HCT116 (cell line): ENCODE measurements at regions not wholly inside any gene's neighbourhood (a gene's known extent, or its start where the extent isn't known, plus 50 kb on each side); places are given as distances from the start of the nearest gene placed in this dataset.

Experiments used
- ATAC-seq: fragments of 200-7000 bp; cut with Tn5 transposase; 2 replicates; pipeline ENCODE4 v1.9.1; 2020; ENCODE audit warnings: mild to moderate bottlenecking, moderate library complexity
- BruUV-seq: library from RNA; stranded (reverse); fragments of 400-500 nt; replicated peaks from 2 replicates; lab custom pipeline; 2021; lab: Mats Ljungman, UMichigan
- CTCF ChIA-PET: fragments of 300-600 bp; sonication (Branson Sonifier 250); formaldehyde crosslinking; loops from one replicate; lab custom pipeline; 2021; ENCODE audit warnings: antibody characterized with exemption; lab: Charles Lee
- POLR2A ChIA-PET: fragments of 300-600, 350-600 bp; sonication (Branson Sonifier 250); formaldehyde crosslinking; loops from one replicate; lab custom pipeline; 2021; ENCODE audit warnings: antibody characterized with exemption; lab: Charles Lee
- RAD21 ChIA-PET, 2 experiments: fragments of 300-600 bp; sonication (Branson Sonifier 250); formaldehyde crosslinking; loops; one replicate each; lab custom pipeline; 2023; ENCODE audit warnings: low total read pairs in 2 of 2; ENCODE audit not compliant: uncharacterized antibody in 2 of 2, unreplicated experiment in 2 of 2, low non-redundant PET in 1 of 2; lab: Charles Lee
- DNase-seq: peaks from one replicate; pipeline ENCODE4 v3.0.0-alpha.2; 2010; ENCODE audit warnings: low read depth, low spot score
- H2AFZ ChIP-seq: fragments of 200-600 bp; shearing (Covaris generic), sonication (generic); 2 replicates; pipeline ENCODE4 v1.6.1; 2017; ENCODE audit warnings: low read depth, mixed run types, mixed read lengths, antibody characterized with exemption, low read length; ENCODE audit not compliant: poor library complexity, severe bottlenecking
- H3K27ac ChIP-seq: 2 replicates; pipeline ENCODE4 v1.5.1; 2012; ENCODE audit warnings: low read depth, low read length
- H3K27me3 ChIP-seq: fragments of 200-600 bp; sonication (generic); 2 replicates; pipeline ENCODE4 v1.6.1; 2016; ENCODE audit warnings: mixed run types, low read length, mixed read lengths; ENCODE audit not compliant: insufficient read depth
- H3K36me3 ChIP-seq, 2 experiments: fragments of 200-500 bp in 1 of 2; fragments of 200-600 bp in 1 of 2; sonication (Bioruptor generic) in 1 of 2; sonication (generic) in 1 of 2; 2 replicates each; pipeline versions ENCODE4 v1.5.1 to v1.6.1; 2014 to 2016; ENCODE audit warnings: low read length in 2 of 2, inconsistent platforms in 1 of 2, mixed read lengths in 1 of 2, mixed run types in 1 of 2; ENCODE audit not compliant: insufficient read depth in 2 of 2, control insufficient read depth in 1 of 2
- H3K4me1 ChIP-seq, 2 experiments: fragments of 200-600 bp in 1 of 2; sonication (generic) in 1 of 2; 2 replicates each; pipeline versions ENCODE4 v1.5.1 to v1.6.1; 2012 to 2017; ENCODE audit warnings: low read length in 2 of 2, inconsistent platforms in 1 of 2, mild to moderate bottlenecking in 1 of 2, mixed read lengths in 1 of 2, mixed run types in 1 of 2, moderate library complexity in 1 of 2; ENCODE audit not compliant: insufficient read depth in 2 of 2, control insufficient read depth in 1 of 2
- H3K4me2 ChIP-seq: fragments of 200-600 bp; sonication (generic); 2 replicates; pipeline ENCODE4 v1.6.1; 2017; ENCODE audit warnings: mixed run types, low read length, mixed read lengths
- H3K4me3 ChIP-seq, 2 experiments: fragments of 200-600 bp in 1 of 2; sonication (generic) in 1 of 2; replicated peaks in 1 of 2; 2 replicates each; pipeline ENCODE4 v1.5.1; 2011 to 2016; ENCODE audit warnings: low read length in 2 of 2, control low read depth in 1 of 2, low read depth in 1 of 2, mild to moderate bottlenecking in 1 of 2, mixed read lengths in 1 of 2, mixed run types in 1 of 2
- H3K79me2 ChIP-seq: fragments of 200-600 bp; sonication (generic); 2 replicates; pipeline ENCODE4 v1.6.1; 2017; ENCODE audit warnings: mild to moderate bottlenecking, mixed run types, low read length, moderate library complexity, mixed read lengths; ENCODE audit not compliant: insufficient read depth
- H3K9ac ChIP-seq: fragments of 200-600 bp; sonication (generic); 2 replicates; pipeline ENCODE4 v1.6.1; 2016; ENCODE audit warnings: low read length, mixed read lengths
- H3K9me2 ChIP-seq: fragments of 200-600 bp; sonication (generic), shearing (Covaris generic); 2 replicates; pipeline ENCODE4 v1.6.1; 2017; ENCODE audit warnings: mixed run types, mild to moderate bottlenecking, moderate library complexity; ENCODE audit not compliant: insufficient read depth
- H3K9me3 ChIP-seq, 2 experiments: fragments of 200-500 bp in 1 of 2; fragments of 200-600 bp in 1 of 2; sonication (Bioruptor generic) in 1 of 2; sonication (generic) in 1 of 2; 2 replicates each; pipeline ENCODE4 v1.6.1; 2014 to 2017; ENCODE audit warnings: low read length in 2 of 2, mixed read lengths in 2 of 2, inconsistent platforms in 1 of 2, low read depth in 1 of 2, mild to moderate bottlenecking in 1 of 2, mixed run types in 1 of 2, moderate library complexity in 1 of 2; ENCODE audit not compliant: control insufficient read depth in 1 of 2, insufficient read depth in 1 of 2
- H4K20me1 ChIP-seq: fragments of 200-600 bp; sonication (generic), shearing (Covaris generic); 2 replicates; pipeline ENCODE4 v1.6.1; 2017; ENCODE audit warnings: mixed run types, mild to moderate bottlenecking, moderate library complexity; ENCODE audit not compliant: insufficient read depth
- CBX3 ChIP-seq: IDR thresholded peaks from 2 replicates; pipeline ENCODE4 v1.6.1; 2012; ENCODE audit warnings: low read depth
- POLR2A ChIP-seq: IDR thresholded peaks from 2 replicates; pipeline ENCODE4 v1.7.0; 2011; ENCODE audit warnings: borderline replicate concordance; ENCODE audit not compliant: insufficient read depth, insufficient read length; ENCODE audit errors: extremely low read depth
- REST ChIP-seq: IDR thresholded peaks from 2 replicates; pipeline ENCODE4 v1.6.1; 2012; ENCODE audit warnings: low read depth
- SIN3A ChIP-seq: IDR thresholded peaks from 2 replicates; pipeline ENCODE4 v1.6.1; 2012; ENCODE audit warnings: low read depth
- SRF ChIP-seq: IDR thresholded peaks from 2 replicates; pipeline ENCODE4 v1.6.1; 2012; ENCODE audit warnings: low read depth
- ZBTB33 ChIP-seq: IDR thresholded peaks from 2 replicates; pipeline ENCODE4 v1.6.1; 2011; ENCODE audit warnings: mild to moderate bottlenecking, low read length, moderate library complexity; ENCODE audit not compliant: insufficient replicate concordance; ENCODE audit errors: extremely low read depth
- intact Hi-C: fragments of 100-400 bp; cut with micrococcal nuclease; formaldehyde crosslinking; loops from 2 replicates; pipeline ENCODE4 v1.10.0; 2022

- Histone ChIP-seq H3K79me2 (no peaks in the 10 kb centered on the region), H3K9ac (no peak overlapping the region), H3K4me2 (no peak overlapping the region), H4K20me1 (no peaks in the 10 kb centered on the region), H3K27ac (no peak overlapping the region), H3K9me3 (no peaks in the 10 kb centered on the region), H3K27me3 (no peaks in the 10 kb centered on the region), H3K4me3 (no peak overlapping the region), H2AFZ (no peak overlapping the region), H3K4me1 (no peaks in the 10 kb centered on the region), H3K36me3 (no peaks in the 10 kb centered on the region), H3K9me2 (no peaks in the 10 kb centered on the region)
- RAD21 ChIA-PET, result no interaction called here
- TF ChIP-seq REST (no peak), SRF (no peak), POLR2A (no peak), CBX3 (no peak), SIN3A (no peak), ZBTB33 (no peak)
- CTCF ChIA-PET, result no interaction called here
- BruUV-seq, result no TSS peak
- no peak for DNase-seq
- no peak for ATAC-seq
- POLR2A ChIA-PET, result no interaction called here
- intact Hi-C loops, result no loop called here
Measured at GRCh38 chrX:94204524-94204923, 530.5 kb downstream of the FAM133A start.
